Astrocyte (in vitro differentiated cells and primary cell): ENCODE measurements at regions not wholly inside any gene's neighbourhood (a gene's known extent, or its start where the extent isn't known, plus 50 kb on each side); places are given as distances from the start of the nearest gene placed in this dataset.

ENCODE experiments used
- EZH2 ChIP-seq: IDR thresholded peaks from 2 replicates; pipeline ENCODE4 v1.6.1; 2012; ENCODE audit warnings: mild to moderate bottlenecking, low read length, inconsistent platforms; ENCODE audit not compliant: insufficient read depth
- TF ChIP-seq, protein P1 (sequence below): IDR thresholded peaks from 2 replicates; pipeline ENCODE4 v1.5.1; 2011; ENCODE audit warnings: low read depth, mild to moderate bottlenecking, inconsistent platforms, low read length, moderate library complexity; ENCODE audit not compliant: insufficient read depth

GRCh38 chr3:164533275-164533674 is 545.0 kb downstream of the SI start:
- TF ChIP-seq, protein P1, sequence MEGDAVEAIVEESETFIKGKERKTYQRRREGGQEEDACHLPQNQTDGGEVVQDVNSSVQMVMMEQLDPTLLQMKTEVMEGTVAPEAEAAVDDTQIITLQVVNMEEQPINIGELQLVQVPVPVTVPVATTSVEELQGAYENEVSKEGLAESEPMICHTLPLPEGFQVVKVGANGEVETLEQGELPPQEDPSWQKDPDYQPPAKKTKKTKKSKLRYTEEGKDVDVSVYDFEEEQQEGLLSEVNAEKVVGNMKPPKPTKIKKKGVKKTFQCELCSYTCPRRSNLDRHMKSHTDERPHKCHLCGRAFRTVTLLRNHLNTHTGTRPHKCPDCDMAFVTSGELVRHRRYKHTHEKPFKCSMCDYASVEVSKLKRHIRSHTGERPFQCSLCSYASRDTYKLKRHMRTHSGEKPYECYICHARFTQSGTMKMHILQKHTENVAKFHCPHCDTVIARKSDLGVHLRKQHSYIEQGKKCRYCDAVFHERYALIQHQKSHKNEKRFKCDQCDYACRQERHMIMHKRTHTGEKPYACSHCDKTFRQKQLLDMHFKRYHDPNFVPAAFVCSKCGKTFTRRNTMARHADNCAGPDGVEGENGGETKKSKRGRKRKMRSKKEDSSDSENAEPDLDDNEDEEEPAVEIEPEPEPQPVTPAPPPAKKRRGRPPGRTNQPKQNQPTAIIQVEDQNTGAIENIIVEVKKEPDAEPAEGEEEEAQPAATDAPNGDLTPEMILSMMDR: no peak
- no peak for TF ChIP-seq EZH2
